ENCODE measurements at regions not wholly inside any gene's neighbourhood (a gene's known extent, or its start where the extent isn't known, plus 50 kb on each side); places are given as distances from the start of the nearest gene placed in this dataset.

DNA sequence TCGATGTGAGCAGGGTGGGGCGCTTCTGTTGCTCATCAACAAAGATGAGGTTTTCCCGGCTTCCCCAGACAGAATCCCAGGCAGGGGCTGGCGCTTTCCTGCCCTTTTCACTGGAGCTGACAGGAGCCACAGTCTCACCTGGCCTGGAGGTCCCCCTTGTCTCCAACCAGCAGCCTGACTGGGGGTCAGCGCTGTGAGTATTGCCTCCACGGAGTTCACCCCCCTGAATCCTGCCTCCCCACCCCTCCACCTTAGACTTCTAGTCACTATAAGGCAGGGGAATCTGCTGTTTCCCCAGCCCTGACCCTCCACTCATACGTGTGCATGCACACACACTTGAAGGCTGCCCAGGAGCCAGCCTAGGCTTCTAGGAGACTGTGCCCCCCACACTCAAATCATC, 58.8 kb upstream of the LYVE1 start:
- TF ChIP-seq EZH2 (IDR thresholded peaks at IDR 0.05; ENCODE audit: insufficient read depth, poor library complexity, severe bottlenecking) (no peak), EZH2phosphoT487 (IDR thresholded peaks at IDR 0.05; ENCODE audit: insufficient read depth, low read depth) (no peak)
